NCI-H2081 treated with DMSO at 0.1 percent for 48 hours (cell line): ENCODE measurements at regions not wholly inside any gene's neighbourhood (a gene's known extent, or its start where the extent isn't known, plus 50 kb on each side); places are given as distances from the start of the nearest gene placed in this dataset.
"Not testable (repeated sequence)": the region's sequence is repeated elsewhere in the genome, so short reads cannot be mapped to it uniquely, and the experiment has no call there.

Experiments
- DNase-seq: peaks from one replicate; lab custom pipeline; 2025; lab: John Stamatoyannopoulos, UW

DNA sequence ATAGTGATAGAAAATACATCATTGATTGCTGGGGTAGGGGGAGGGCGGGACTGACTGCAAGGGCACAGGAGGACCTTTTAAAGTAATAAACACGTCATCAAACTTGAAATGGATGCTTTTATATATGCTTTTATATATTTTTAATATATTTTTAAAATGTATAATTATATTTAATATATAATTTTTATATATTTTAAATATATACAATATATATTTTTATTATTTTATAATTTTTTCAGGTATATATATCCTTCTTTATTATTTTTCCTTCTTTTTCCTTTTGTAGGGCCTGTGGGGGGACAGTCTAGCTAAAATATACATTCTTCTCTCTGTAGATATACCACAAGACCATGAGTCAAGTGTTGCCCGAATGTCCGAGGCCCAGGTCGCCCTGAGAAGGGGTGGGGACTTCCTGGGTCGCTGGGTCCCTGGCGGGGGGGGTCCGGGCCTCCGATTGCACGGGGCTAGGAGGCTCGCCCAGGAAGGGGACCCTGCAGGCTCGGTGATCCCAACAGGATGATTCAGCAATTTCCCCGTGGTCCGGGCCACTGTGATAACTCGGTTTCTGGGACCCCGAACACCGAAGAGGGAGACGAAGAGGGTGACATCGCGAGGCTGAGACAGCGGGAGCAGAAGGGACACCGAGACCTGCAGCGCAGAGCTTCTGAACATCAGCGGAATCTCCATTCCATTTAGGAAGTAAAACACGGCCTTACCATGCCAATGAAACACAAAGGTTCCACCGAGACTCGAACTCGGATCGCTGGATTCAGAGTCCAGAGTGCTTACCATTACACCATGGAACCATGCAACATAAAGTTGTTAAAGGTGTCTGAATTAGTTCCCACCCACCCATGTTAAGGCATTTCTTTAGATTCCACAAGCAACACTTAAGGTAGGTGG, 112.5 kb upstream of the NBPF11 start:
- no peak for DNase-seq

DNA sequence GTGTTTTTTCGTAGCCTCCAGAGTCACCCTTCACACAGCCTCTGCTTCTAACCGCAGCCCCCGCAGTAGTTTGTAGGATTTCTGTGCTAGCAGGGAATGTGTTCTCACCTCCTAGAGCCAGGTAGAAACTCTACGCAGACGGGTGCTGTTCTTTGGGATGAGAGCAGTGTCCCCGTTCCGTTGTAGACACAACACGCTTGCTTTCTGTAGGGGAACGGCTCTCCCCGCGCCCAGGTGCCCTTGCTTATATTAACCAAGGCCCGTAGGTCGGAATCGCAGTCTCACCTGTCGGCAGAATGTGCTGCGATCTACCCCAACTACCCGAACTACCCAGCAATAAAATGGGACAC, 111.8 kb upstream of the NBPF11 start:
- DNase-seq: no peak

DNA sequence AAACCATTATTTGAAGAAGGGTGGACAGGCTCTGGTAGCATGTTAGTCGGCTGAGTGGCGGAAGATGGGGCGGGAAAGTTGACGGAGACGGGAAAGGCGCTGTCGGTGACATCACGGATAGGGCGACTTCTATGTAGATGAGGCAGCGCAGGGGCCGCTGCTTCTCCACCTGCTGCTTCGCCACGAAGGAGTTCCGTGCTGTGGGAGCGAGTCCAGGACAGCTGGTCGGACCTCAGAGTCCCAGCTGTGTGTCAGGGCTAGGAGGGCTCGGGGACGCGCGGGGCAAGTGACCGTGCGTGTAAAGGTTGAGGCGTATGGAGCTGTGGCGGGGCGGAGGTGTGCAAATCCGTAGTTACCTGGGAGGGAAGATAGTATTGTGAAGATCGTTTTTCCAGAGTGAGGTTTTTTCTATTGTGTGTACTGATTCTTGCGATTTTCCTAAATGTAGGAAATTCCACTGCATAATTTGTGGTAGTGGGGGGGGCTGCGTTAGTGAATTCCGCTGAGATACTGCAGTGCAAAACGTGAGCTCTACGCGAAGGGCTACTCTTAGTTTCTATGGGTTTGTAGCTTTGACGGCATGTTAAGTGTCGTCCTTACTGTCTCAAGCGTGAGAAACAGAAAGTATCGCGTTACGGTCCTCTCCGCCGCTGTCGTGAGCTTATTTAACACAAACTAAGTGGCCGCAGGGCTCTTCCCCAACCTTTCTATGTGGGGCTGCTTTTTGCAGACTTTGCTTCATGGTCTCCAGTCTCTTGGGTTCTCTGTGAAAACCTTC, 111.2 kb upstream of the NBPF11 start:
- peak; percentile 86 for DNase-seq

- DNase-seq: not testable (repeated sequence)
Measured at GRCh38 chr1:148261684-148262083, 109.6 kb upstream of the NBPF11 start.

- DNase-seq: not testable (repeated sequence)
Measured at GRCh38 chr1:148257886-148258285, 105.8 kb upstream of the NBPF11 start.

GRCh38 chr1:148254611-148255429, 102.7 kb upstream of the NBPF11 start:
- not testable (repeated sequence) for DNase-seq

DNA sequence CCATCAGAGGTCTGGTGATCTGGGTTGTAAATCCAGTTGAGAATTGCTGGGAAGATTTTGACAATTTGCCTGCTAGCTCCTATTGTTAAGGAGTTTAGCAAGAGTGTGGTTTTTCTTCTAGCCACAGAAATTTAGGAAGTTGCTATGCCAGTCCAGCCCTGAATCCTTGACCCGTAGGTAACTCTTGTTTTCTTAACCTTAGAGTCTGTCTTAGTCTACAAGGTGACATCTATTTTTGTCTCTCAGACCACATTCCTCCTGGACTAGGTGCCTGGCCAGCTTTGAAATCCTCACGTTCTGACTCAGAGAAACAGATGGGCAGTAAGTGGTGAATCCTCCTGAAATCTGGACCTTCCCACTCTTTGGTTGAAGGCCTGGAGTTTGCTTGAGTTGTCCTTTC, 101.7 kb upstream of the NBPF11 start:
- not testable (repeated sequence) for DNase-seq

DNA sequence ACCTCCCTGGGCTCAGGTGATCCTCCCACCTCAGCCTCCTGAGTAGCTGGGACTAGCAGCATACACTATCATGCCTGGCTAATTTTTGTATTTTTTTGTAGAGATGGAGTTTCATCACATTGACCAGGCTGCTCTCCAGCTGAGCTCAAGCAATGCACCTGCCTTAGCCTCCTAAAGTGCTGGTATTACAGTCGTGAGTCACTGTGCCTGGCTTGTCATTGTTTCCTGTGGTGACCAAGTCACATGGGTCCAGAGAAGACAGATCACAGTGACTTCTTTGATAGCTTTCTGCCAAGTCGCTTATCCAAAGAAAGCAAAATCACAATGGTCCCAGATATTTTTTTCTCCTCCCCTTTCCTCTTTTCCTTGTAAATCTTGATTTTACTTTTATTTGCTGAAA, 96.7 kb upstream of the NBPF11 start:
- DNase-seq: not testable (repeated sequence)

- not testable (repeated sequence) for DNase-seq
Measured at GRCh38 chr1:148246258-148246861, 94.3 kb upstream of the NBPF11 start.

- not testable (repeated sequence) for DNase-seq
Measured at GRCh38 chr1:148245843-148246242, 93.8 kb upstream of the NBPF11 start.

DNA sequence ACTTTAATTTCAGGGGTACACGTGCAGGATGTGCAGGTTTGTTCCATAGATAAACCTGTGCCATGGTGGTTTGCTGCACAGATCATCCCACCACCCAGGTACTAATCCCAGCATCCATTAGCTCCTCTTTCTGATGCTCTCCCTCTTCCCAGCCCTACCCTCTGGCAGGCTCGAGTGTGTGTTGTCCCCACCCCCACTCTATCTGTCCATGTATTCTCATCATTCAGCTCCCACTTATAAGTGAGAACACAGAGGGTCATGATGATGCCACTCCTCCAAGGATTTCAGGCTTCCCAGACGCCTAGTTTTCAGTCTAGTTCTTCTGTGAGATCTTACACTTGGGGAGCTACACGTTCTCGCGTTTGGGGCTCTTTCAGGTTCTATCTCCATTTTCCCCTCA, 93.4 kb upstream of the NBPF11 start:
- DNase-seq: not testable (repeated sequence)

- not testable (repeated sequence) for DNase-seq
Measured at GRCh38 chr1:148233250-148233649, 81.2 kb upstream of the NBPF11 start.

- DNase-seq: not testable (repeated sequence)
Measured at GRCh38 chr1:148228846-148229245, 76.8 kb upstream of the NBPF11 start.

DNA sequence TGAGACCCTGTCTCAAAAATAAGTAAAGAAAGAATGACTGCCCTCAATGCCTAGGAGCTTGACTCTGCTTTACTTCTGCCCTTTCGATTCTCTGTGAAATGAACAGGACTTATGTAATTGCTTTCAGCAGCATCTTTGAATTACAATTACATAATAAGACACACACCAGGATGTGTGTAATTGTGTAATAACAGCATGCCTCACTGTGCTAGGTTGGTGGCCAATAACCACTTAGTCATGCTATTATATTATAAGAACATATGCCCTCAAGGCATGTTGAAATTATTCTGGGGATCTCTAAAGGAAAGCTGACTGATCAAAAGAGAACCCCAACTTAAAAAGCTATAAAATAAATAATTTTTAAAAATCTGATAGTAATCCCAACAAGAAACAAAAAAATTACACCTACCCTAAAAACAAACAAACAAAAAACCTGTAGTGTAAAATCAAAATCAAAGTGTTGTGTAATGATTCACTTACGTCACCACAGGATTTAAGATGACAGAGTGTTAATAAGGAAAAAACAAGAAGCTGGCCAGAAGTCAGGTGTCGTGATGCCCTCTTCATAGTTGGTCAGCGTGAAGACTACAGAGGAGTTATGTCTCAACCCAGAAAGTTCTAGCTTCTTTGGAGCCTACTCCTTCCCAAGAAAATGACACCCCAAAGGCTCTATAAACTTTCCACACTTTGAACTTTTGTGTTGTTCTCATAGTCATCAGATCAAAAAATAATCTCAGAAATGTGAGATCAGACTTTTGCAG, 70.5 kb upstream of the NBPF11 start:
- DNase-seq: not testable (repeated sequence)

GRCh38 chr1:148221593-148221992, 69.5 kb upstream of the NBPF11 start:
- DNase-seq: not testable (repeated sequence)

GRCh38 chr1:148219229-148219628, 67.1 kb upstream of the NBPF11 start:
- DNase-seq: not testable (repeated sequence)

DNA sequence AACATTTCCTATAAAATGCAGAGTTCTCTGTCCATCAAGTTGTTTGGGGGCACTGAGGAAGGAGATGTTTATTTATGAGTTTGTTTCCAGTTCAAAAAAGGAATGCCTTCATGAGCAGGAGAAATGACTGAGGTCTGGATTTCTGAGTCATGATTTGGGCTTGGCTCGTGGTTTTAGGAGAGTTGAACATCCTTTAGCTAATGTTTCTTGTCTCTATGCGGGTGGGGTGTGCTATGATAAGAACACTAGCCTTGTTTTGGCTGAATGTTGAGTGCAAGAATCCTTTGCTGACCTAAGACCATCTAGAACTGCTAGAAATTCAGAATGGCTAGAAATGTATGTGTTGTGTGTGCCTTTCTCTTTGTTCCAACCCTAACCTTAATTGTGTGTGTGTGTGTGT, 59.1 kb upstream of the NBPF11 start:
- DNase-seq: not testable (repeated sequence)

DNA sequence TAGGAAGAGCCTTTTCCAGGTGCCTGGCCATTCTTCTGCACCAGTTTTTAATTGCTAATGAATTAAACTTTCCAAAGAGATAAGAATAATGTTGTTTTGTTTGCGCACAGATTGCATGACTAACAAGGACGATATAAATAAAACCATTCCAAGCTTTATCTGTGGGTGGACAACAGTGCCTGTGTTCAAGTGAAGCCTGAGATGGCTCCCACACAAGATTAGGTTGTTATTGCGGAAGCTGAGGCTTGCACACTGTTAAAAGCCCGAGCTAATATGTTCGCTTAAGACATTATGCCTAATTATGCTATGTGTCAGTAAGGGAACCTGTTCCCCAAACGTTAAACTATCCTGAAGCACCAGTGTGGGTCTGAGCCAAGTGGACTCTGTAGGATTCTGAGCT, 58.5 kb upstream of the NBPF11 start:
- not testable (repeated sequence) for DNase-seq

- not testable (repeated sequence) for DNase-seq
Measured at GRCh38 chr1:148210166-148210565, 58.1 kb upstream of the NBPF11 start.

- DNase-seq: not testable (repeated sequence)
Measured at GRCh38 chr1:148202013-148202412, 49.9 kb upstream of the NBPF11 start.
